ENCODE measurements at regions not wholly inside any gene's neighbourhood (a gene's known extent, or its start where the extent isn't known, plus 50 kb on each side); places are given as distances from the start of the nearest gene placed in this dataset.

DNA sequence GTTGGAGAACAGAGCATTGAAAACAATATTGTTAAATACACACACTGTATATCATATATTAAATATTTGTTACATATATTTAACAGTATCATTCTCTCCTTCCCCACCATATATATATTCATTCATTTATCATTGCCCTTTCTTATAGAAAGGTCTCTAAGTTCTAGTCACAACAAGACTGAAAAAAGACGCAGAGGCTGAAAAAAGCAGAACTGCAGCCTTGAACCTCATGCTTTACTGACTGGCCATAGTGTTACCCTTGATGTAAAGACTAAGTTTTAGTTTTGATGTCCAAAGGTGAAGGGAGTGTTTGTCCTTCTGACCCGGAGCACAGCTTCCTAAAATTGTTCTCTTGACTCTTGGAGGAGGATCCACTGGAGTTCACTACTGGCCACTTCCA lies 247.9 kb downstream of the PTEN start:
- DNase-seq, result no peak

DNA sequence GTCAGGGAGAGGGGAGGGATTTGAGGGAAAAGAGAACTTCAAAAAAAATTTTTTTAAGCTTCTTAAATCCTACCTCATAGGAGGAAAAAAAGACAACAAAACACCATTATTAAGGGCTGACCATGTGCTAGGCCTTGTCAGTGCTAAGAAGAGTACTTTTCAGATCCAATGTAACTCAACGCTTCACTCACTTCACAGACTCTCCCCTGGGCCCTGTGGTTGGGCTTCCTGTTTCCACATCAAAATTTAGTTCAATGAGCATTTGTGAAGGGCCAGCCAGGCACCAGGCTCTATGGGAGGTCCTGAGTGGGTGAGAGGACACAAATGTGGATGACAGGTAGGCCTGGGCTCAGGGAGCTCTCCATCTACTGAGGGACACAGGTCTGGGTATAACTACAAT lies 249.8 kb downstream of the PTEN start:
- DNase-seq, result no peak

DNA sequence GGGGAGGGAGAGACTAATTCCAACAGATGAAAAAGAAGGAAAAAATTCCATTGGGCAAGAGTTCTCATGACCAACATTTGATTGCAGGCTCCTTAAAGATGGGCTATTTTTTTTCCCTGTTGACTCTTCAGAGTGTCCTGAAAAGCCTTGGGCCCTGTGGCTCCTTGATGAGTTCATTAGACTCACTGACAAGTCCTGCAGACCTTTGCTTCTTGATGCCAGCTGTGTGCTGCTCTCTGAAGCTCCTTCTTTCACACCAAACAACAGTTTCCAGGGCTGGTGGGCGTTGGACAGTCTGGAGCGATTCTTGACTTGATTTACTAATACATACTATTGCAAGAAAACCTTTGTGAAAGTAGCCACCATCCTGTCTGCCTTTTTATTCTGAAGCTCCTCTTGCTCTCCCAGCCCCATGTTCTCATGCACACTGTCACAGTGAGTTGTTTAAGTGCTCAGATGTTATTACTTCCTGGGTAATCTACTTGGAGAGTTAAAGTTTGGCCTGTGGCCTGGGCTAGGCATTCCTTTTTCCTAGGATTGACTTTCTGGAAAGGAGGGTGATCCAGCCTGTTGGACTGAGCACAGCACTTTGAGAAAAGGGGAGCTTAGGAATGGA lies 250.3 kb downstream of the PTEN start:
- DNase-seq, result no peak

DNA sequence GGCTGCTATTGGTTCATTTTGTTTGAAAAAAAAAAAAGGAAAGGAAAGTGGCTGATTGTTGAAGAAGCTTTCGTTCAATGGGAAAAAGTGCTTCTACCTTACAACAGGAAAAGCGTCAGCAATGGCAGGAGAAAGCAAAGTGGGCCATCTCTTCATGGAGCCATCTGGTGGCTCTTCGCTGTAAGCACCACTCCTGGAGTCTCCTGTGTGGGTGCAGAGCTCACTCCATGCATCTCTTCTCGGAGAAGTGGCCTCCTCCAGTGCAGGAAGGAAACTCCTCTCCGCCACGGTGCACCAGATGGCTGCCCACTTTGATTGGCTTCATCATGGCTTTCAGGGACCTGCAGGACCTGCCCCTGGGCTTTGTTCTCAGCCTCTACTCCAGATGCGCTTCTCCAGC lies 250.9 kb downstream of the PTEN start:
- no peak for DNase-seq

- no peak for DNase-seq
Observed at GRCh38 chr10:88115407-88115806, 252.0 kb downstream of the PTEN start.

- no peak for DNase-seq
Observed at GRCh38 chr10:88115968-88116367, 252.5 kb downstream of the PTEN start.

DNA sequence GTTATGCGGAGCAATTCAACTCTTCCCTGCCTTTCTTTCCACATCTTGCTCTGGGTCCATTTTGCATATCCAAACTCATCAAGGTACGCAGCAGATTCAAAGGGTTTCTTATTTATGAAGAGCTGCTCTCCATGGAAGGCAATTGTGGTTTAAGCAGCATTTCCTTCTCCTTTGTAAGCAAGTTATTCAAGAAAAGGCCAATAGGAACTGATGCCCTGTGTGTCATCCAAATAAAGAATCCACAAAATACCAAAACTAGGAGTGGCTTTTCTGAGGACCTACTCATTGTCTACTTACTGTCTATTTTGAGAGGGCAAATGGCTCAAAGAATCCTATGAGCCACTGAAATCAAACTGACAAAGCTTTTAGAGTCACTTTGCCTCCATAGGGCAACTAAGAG lies 253.1 kb downstream of the PTEN start:
- no peak for DNase-seq

- DNase-seq, result no peak
Observed at GRCh38 chr10:88116971-88117626, 253.7 kb downstream of the PTEN start.

DNA sequence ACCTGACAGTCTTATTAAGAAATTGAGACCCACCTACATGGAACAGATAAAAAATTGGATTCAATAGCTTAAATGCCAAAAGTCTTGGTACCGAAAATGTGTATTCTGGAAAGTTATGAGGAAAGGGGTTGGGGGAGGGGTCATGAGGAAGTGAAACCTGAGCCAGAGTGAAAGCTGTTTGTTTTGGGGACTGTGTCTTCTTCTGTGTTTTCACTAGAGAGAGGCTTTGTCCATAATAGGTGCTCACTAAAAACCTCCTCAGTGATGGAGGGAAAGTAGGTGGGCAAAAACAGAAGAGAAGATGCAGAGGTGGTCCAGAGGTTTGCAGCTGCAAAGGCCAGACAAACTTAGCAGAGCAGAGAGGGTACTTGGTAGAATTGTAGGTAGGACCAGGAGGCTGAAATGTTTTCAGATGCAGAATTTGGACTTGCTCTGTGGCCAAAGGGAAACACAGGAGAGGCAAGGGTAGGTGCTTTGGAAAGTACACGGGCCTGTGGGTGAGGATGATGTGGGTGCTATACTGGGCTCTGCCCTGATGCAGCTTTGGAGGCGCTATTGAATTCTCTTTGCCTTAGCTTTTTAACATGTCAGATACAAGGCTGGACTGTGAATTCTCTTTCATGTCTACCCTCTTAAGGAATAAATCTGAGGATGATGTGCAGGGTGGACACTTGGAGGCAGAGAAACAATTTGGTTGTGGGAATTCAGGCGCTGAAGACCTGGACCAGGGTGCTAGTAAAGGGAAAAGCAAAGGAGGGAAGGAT lies 254.6 kb downstream of the PTEN start:
- DNase-seq, result no peak

DNA sequence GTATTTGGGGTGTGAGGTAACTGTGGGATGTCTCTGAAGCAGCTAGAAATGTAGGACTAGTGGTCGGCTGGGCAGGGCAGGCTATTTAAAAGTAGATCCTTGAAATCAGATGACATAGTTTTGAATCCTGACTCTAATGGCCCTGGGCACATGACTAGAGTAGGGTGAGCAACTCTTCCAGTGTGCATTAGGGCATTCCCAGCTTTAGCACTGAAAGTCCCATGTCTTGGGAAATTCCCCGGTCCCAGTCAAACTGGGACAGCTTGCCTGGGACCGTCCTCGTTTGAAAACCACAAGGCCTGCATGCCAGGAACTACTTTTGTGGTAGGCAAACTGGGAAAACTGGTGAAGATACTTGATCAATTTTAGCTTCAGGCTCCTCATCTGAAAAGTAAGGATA lies 255.3 kb downstream of the PTEN start:
- DNase-seq, result no peak

DNA sequence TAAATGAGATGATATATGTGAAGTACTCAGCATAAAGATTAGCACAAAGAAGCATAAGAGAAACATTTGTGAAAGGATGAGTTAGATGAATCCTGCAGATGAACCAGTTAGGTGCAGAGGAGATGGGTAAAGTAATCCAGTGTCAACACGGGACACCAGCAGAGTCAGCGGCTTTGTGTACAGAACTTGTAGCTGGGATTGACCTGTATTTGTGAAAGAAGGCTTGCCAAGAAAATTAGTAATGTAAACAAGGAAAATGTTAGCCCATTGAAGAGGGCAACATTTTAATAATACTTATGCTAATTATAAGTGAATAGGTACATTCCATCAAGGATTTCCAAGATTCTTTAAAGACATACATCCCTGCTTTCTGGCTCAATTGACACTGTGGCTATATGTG lies 255.7 kb downstream of the PTEN start:
- DNase-seq, result no peak

GRCh38 chr10:88120075-88120474 lies 256.6 kb downstream of the PTEN start:
- no peak for DNase-seq

DNA sequence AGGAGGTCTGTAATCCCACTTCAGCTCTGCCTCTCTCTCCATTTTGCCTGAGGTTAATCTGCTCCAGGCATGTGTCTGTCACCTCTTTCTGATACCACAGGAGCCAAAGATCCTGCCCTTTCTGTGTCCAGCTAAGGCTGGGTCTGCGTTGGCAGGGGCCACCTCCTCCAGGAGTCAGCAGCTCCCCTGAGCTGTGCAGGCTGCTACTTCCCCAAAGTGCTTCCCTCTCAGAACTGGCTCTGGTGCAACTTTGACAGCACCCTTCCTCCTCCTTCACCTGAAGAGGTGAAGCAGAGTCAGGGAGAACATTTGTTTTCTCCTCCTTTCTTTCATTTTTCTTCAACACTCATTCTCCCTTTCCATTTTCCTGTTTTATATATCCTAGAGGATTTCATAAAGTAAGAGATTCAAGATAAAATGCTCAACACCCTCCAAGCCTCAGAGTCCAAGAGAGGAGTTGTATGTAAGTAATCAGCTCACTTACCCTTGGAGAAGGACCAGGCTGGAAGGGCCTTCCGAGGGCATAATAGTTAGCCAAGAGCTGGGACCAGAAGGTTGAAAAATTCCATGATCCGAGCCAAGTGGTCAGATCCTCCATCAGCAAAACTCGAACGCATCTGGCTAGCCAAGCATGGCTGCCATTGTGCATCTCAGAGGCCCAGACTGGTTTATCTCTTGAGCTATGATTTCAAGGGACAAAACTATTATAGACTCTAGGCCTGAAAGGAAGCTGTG lies 257.3 kb downstream of the PTEN start:
- DNase-seq, result no peak

DNA sequence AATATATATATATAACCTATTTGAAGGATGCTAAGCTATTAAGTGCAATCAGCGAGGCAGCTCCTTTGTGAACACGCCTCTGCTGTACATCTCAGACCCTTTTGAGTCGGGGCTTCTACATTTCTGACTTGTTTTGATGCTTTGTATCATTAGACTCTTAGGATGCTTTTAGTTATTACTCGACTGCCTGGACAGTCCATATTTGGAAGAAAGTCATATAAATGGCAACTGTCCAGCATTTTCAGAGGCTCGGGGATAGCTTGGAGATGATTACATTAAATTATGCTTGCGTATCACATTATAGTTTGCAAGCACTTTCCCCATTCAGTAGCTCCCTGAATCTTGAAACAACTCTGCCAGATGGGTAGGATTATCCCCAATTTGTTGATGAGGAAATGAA lies 257.9 kb downstream of the PTEN start:
- no peak for DNase-seq

DNA sequence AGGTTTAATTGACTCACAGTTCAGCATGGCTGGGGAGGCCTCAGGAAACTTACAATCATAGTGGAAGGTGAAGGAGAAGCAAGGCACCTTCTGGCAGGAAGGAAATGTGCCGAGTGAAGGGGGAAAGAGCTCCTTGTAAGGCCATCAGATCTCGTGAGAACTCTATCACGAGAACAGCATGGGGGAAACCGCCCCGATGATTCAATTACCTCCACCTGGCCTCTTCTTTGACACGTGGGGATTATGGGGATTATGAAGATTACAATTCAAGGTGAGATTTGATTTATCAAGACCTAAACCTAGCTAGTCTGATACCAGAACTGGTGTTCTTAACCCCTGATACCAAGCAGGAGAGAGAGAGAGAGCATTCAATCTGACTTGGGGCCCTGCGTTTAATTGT lies 258.7 kb downstream of the PTEN start:
- no peak for DNase-seq

GRCh38 chr10:88122576-88122975 lies 259.2 kb downstream of the PTEN start:
- no peak for DNase-seq

- no peak for DNase-seq
Observed at GRCh38 chr10:88125766-88126165, 262.3 kb downstream of the PTEN start.

- DNase-seq, result no peak
Observed at GRCh38 chr10:88126699-88127098, 263.3 kb downstream of the PTEN start.

DNA sequence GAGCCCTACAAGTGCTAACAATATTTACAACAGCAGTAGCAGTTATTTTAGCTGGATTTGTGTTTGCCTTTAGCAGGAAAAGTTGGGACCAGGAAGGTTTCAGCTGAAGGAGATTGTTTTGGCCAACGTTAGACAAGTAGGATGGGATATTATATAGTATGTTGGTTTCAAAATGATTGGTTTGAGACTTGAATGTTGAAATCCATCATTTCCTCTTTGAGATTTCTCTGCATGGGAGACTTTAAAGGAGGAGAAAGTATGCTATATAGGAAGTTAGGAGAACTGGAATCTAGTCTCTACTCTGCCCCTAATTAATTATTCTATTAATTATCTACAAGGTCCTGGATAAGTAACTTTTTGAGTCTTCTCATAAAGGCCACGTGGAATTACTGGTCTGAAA lies 263.8 kb downstream of the PTEN start:
- DNase-seq, result no peak

DNA sequence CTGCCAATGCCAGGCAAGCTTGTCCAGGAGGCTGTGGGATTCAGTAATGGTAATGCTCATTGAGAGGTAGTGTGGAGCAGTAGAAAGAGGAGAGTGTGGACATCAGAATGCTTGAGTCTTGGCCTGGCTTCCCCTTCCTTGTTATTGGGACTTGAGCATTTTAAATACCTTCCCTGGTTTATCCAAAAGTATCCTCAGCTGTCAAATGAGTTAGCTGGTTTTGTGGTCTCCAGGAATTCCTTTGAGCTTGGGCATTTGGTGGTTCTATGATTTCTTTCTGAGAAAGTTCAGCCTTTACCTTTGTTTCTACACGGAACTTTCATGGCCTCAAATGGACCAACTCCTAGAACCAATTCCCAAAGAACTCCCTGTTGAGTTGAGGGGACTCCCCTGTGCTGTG lies 264.3 kb downstream of the PTEN start:
- no peak for DNase-seq

GRCh38 chr10:88129013-88129412 lies 265.6 kb downstream of the PTEN start:
- no peak for DNase-seq

DNA sequence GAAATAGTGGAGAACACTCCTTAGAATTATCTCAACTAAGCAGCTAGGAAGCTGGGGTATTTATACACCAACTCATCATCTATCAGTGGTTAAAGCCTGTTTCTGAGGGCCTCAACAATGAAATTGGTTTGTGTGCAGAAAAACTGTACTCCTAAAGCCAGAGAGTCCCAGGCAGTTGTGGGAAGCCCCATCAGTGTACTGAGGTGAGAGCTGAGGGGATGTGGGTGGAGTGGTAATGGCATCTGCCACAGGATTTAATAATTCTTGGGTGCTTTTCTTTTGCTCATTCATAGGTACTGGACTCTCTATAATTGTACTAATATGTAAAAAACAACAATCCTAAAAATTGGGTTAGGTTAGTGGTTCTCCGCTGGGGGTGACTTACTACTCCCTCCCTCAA lies 267.5 kb downstream of the PTEN start:
- DNase-seq, result no peak

DNA sequence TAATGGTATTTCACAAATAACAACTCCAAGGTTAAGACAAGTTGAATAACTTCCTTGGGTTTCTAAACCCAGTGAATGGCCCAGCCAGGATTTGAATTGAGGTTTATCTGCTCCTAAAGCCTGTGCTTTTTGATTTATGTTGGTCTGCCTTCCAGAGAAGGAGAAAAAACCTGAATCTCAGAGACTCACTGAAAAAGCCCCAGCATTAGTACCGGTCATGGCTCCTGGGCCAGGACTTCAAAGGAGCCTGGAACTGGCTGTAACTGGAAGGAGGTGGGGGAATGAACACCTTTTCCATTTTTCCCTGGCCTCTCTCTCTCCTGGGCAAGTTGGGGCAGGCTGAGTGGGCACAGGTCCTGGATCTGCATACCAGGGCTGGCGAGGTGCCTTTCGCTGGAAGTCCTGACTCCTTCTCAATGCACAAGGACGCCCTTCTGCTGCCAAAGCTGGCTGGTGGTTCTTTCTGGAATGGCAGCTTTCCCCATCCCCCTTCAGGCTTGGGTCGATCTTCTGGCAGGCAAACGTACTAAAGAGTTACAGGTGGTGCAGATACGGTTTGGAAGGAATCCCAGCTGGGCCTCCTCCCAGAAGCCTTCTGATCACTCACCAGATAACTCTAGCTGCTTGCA lies 268.2 kb downstream of the PTEN start:
- DNase-seq, result no peak
